GM12878 (cell line): ENCODE measurements at regions not wholly inside any gene's neighbourhood (a gene's known extent, or its start where the extent isn't known, plus 50 kb on each side); places are given as distances from the start of the nearest gene placed in this dataset.

Source experiments
- ATAC-seq: fragments of 200-7000 bp; cut with Tn5 transposase; 3 replicates; pipeline ENCODE4 v1.9.1; 2020; ENCODE audit warnings: mild to moderate bottlenecking, moderate library complexity
- BruUV-seq: library from RNA; stranded (reverse); fragments of 400-500 nt; replicated peaks from 2 replicates; lab custom pipeline; 2021; lab: Mats Ljungman, UMichigan
- CTCF ChIA-PET: fragments of 300-600 bp; sonication (Branson Sonifier 250); formaldehyde crosslinking; extraction: SDS; loops from one replicate; lab custom pipeline; 2021; ENCODE audit warnings: inconsistent platforms; lab: Yijun Ruan, JAX
- POLR2A ChIA-PET: fragments of 350-600 bp; formaldehyde crosslinking; extraction: SDS; loops from one replicate; lab custom pipeline; 2021; ENCODE audit warnings: inconsistent platforms; lab: Charles Lee
- RAD21 ChIA-PET: fragments of 300-600 bp; sonication (Branson Sonifier 250); formaldehyde crosslinking; loops from one replicate; lab custom pipeline; 2023; ENCODE audit warnings: antibody characterized with exemption; ENCODE audit not compliant: unreplicated experiment; lab: Charles Lee
- SMC1A ChIA-PET: fragments of 300-600 bp; sonication (Branson Sonifier 250); formaldehyde crosslinking; loops from one replicate; lab custom pipeline; 2023; ENCODE audit not compliant: unreplicated experiment, uncharacterized antibody; lab: Charles Lee
- DNase-seq: peaks from one replicate; pipeline ENCODE4 v3.0.0-alpha.2; 2011; ENCODE audit warnings: low read depth, low spot score
- FAIRE-seq: peaks from 3 replicates; lab custom pipeline; 2011; peaks lifted over from hg19 to GRCh38; lab: Jason Lieb, UNC
- H2AFZ ChIP-seq: 2 replicates; pipeline ENCODE4 v1.6.0; 2011; ENCODE audit warnings: low read depth, low read length, control low read depth; ENCODE audit not compliant: control insufficient read depth
- H3K27ac ChIP-seq: 2 replicates; pipeline ENCODE4 v1.5.1; 2011; ENCODE audit warnings: control low read depth; ENCODE audit not compliant: control insufficient read depth, insufficient read depth
- H3K27me3 ChIP-seq, 2 experiments: replicated peaks in 1 of 2; 2 replicates each; pipeline versions ENCODE4 v1.6.0 to v1.6.1; 2011; ENCODE audit warnings: low read length in 1 of 2; ENCODE audit not compliant: control insufficient read depth in 2 of 2, insufficient read depth in 2 of 2
- H3K36me3 ChIP-seq, 2 experiments: 2 replicates each; pipeline ENCODE4 v1.5.1; 2011; ENCODE audit warnings: low read length in 1 of 2; ENCODE audit not compliant: control insufficient read depth in 2 of 2, insufficient read depth in 2 of 2
- H3K4me1 ChIP-seq: 2 replicates; pipeline ENCODE4 v1.6.1; 2011; ENCODE audit warnings: mild to moderate bottlenecking, low read length, moderate library complexity, mixed read lengths; ENCODE audit not compliant: control insufficient read depth, insufficient read depth
- H3K4me2 ChIP-seq: 2 replicates; pipeline ENCODE4 v1.6.0; 2011; ENCODE audit warnings: control low read depth; ENCODE audit not compliant: control insufficient read depth, insufficient read depth
- H3K4me3 ChIP-seq: fragments of 200-600 bp; sonication (generic); 2 replicates; pipeline ENCODE4 v1.5.1; 2016
- H3K79me2 ChIP-seq: 2 replicates; pipeline ENCODE4 v1.6.0; 2011; ENCODE audit warnings: low read length; ENCODE audit not compliant: control insufficient read depth, insufficient read depth
- H3K9ac ChIP-seq: 2 replicates; pipeline ENCODE4 v1.8.0; 2011; ENCODE audit warnings: low read length, control low read depth, mixed read lengths; ENCODE audit not compliant: control insufficient read depth, insufficient read depth
- H3K9me3 ChIP-seq: replicated peaks from 3 replicates; pipeline ENCODE4 v1.5.1; 2011; ENCODE audit warnings: mild to moderate bottlenecking, low read length; ENCODE audit not compliant: control insufficient read depth, insufficient read depth
- H4K20me1 ChIP-seq: 2 replicates; pipeline ENCODE4 v1.6.0; 2011; ENCODE audit not compliant: control insufficient read depth, insufficient read depth
- EED ChIP-seq: sonication (generic); IDR thresholded peaks from 2 replicates; pipeline ENCODE4 v1.6.1; 2016; ENCODE audit warnings: antibody characterized with exemption, low read depth
- GATAD2B ChIP-seq: fragments of 450-650 bp; conservative IDR thresholded peaks from 2 replicates; pipeline ENCODE4 v1.6.1; 2017; ENCODE audit warnings: low read depth, mild to moderate bottlenecking, moderate library complexity
- IKZF1 ChIP-seq: fragments of 450-650 bp; conservative IDR thresholded peaks from 2 replicates; pipeline ENCODE4 v1.6.1; 2017; ENCODE audit warnings: antibody characterized with exemption, mild to moderate bottlenecking
- NR2F1 ChIP-seq: fragments of 450-650 bp; conservative IDR thresholded peaks from 2 replicates; pipeline ENCODE4 v1.6.1; 2017; ENCODE audit warnings: mild to moderate bottlenecking
- PAX8 ChIP-seq: fragments of 450-650 bp; IDR thresholded peaks from 2 replicates; pipeline ENCODE4 v1.6.1; 2017; ENCODE audit warnings: mild to moderate bottlenecking, moderate library complexity
- POLR2AphosphoS5 ChIP-seq: IDR thresholded peaks from 2 replicates; pipeline ENCODE4 v1.6.1; 2011; ENCODE audit warnings: mild to moderate bottlenecking, low read length, inconsistent platforms
- PRDM15 ChIP-seq: fragments of 450-650 bp; formaldehyde crosslinking; IDR thresholded peaks from 2 replicates; pipeline ENCODE4 v1.4.0; 2020; ENCODE audit warnings: mild to moderate bottlenecking, moderate library complexity
- RAD51 ChIP-seq: fragments of 450-650 bp; IDR thresholded peaks from 2 replicates; pipeline ENCODE4 v1.6.1; 2016; ENCODE audit warnings: moderate library complexity, mild to moderate bottlenecking, inconsistent platforms
- RCOR1 ChIP-seq: conservative IDR thresholded peaks from 2 replicates; pipeline ENCODE4 v1.6.1; 2012; ENCODE audit warnings: low read depth, low read length, improper control_type of control experiment
- RUNX3 ChIP-seq: IDR thresholded peaks from 2 replicates; pipeline ENCODE4 v1.6.1; 2012; ENCODE audit warnings: low read length, inconsistent platforms
- SIN3A ChIP-seq: IDR thresholded peaks from 2 replicates; pipeline ENCODE4 v1.6.1; 2012; ENCODE audit warnings: low read depth, low read length, improper control_type of control experiment
- SMC3 ChIP-seq: IDR thresholded peaks from 2 replicates; pipeline ENCODE4 v1.6.1; 2011; ENCODE audit warnings: low read length, improper control_type of control experiment, borderline replicate concordance
- SPI1 ChIP-seq: IDR thresholded peaks from 2 replicates; pipeline ENCODE4 v1.6.1; 2011; ENCODE audit warnings: low read depth, mild to moderate bottlenecking, low read length, moderate library complexity, borderline replicate concordance; ENCODE audit not compliant: insufficient read depth
- STAT3 ChIP-seq: IDR thresholded peaks from 2 replicates; pipeline ENCODE4 v1.6.1; 2011; ENCODE audit warnings: low read depth, low read length, improper control_type of control experiment
- SUZ12 ChIP-seq: fragments of 200-600 bp; sonication (generic); IDR thresholded peaks from one replicate; pipeline ENCODE4 v1.6.1; 2018; ENCODE audit warnings: antibody characterized with exemption, mild to moderate bottlenecking; ENCODE audit not compliant: unreplicated experiment
- WGBS: methylation state at CpG from one replicate; pipeline ENCODE4 v1.1.6; 2016; ENCODE audit warnings: low lambda C conversion rate; ENCODE audit not compliant: insufficient replicate concordance, insufficient coverage; ENCODE audit errors: missing lambda C conversion rate; 5-methylcytosine and 5-hydroxymethylcytosine counted together
- in situ Hi-C: fragments of 300-500 bp; cut with MboI; formaldehyde crosslinking; loops from 9 replicates; pipeline ENCODE4 v1.14.3; 2018; ENCODE audit warnings: mixed read lengths
- intact Hi-C: fragments of 100-400 bp; cut with micrococcal nuclease; formaldehyde crosslinking; loops from one replicate; pipeline ENCODE4 v1.14.2; 2022; ENCODE audit not compliant: unreplicated experiment
- TF ChIP-seq, protein P1 (sequence below): IDR thresholded peaks from 2 replicates; pipeline ENCODE4 v1.6.1; 2012; ENCODE audit warnings: low read length, inconsistent platforms
- TF ChIP-seq, protein P2 (sequence below): IDR thresholded peaks from 2 replicates; pipeline ENCODE4 v1.6.1; 2012; ENCODE audit warnings: low read depth, low read length, improper control_type of control experiment
- TF ChIP-seq, protein P3 (sequence below): fragments of 150-350 bp; IDR thresholded peaks from 2 replicates; pipeline ENCODE4 v1.6.1; 2016; ENCODE audit warnings: low read depth, low read length

- H3K4me2 ChIP-seq: no peak overlapping the region
- no peak for ATAC-seq
- SMC1A ChIA-PET: no interaction called here
- FAIRE-seq: no peak
- TF ChIP-seq, protein P1, sequence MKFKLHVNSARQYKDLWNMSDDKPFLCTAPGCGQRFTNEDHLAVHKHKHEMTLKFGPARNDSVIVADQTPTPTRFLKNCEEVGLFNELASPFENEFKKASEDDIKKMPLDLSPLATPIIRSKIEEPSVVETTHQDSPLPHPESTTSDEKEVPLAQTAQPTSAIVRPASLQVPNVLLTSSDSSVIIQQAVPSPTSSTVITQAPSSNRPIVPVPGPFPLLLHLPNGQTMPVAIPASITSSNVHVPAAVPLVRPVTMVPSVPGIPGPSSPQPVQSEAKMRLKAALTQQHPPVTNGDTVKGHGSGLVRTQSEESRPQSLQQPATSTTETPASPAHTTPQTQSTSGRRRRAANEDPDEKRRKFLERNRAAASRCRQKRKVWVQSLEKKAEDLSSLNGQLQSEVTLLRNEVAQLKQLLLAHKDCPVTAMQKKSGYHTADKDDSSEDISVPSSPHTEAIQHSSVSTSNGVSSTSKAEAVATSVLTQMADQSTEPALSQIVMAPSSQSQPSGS: no peak
- no peak for TF ChIP-seq RAD51
- TF ChIP-seq RCOR1: no peak
- TF ChIP-seq, protein P2, sequence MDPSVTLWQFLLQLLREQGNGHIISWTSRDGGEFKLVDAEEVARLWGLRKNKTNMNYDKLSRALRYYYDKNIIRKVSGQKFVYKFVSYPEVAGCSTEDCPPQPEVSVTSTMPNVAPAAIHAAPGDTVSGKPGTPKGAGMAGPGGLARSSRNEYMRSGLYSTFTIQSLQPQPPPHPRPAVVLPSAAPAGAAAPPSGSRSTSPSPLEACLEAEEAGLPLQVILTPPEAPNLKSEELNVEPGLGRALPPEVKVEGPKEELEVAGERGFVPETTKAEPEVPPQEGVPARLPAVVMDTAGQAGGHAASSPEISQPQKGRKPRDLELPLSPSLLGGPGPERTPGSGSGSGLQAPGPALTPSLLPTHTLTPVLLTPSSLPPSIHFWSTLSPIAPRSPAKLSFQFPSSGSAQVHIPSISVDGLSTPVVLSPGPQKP: no peak
- TF ChIP-seq SPI1: no peak
- TF ChIP-seq RUNX3: no peak
- TF ChIP-seq PRDM15: no peak
- TF ChIP-seq IKZF1: no peak
- no peak for TF ChIP-seq GATAD2B
- TF ChIP-seq, protein P3, sequence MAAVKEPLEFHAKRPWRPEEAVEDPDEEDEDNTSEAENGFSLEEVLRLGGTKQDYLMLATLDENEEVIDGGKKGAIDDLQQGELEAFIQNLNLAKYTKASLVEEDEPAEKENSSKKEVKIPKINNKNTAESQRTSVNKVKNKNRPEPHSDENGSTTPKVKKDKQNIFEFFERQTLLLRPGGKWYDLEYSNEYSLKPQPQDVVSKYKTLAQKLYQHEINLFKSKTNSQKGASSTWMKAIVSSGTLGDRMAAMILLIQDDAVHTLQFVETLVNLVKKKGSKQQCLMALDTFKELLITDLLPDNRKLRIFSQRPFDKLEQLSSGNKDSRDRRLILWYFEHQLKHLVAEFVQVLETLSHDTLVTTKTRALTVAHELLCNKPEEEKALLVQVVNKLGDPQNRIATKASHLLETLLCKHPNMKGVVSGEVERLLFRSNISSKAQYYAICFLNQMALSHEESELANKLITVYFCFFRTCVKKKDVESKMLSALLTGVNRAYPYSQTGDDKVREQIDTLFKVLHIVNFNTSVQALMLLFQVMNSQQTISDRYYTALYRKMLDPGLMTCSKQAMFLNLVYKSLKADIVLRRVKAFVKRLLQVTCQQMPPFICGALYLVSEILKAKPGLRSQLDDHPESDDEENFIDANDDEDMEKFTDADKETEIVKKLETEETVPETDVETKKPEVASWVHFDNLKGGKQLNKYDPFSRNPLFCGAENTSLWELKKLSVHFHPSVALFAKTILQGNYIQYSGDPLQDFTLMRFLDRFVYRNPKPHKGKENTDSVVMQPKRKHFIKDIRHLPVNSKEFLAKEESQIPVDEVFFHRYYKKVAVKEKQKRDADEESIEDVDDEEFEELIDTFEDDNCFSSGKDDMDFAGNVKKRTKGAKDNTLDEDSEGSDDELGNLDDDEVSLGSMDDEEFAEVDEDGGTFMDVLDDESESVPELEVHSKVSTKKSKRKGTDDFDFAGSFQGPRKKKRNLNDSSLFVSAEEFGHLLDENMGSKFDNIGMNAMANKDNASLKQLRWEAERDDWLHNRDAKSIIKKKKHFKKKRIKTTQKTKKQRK: no peak
- no peak for TF ChIP-seq NR2F1
- no peak for TF ChIP-seq SMC3
- TF ChIP-seq SUZ12: no peak
- TF ChIP-seq STAT3: no peak
- TF ChIP-seq POLR2AphosphoS5: no peak
- no peak for TF ChIP-seq PAX8
- TF ChIP-seq SIN3A: no peak
- no peak for TF ChIP-seq EED
- TF ChIP-seq, all 136 proteins: peak for 0
- H4K20me1 ChIP-seq: no peaks in the 10 kb centered on the region
- POLR2A ChIA-PET: no interaction called here
- RAD21 ChIA-PET: no interaction called here
- intact Hi-C loops (no loop called here), in situ Hi-C loops (no loop called here)
- H3K36me3 ChIP-seq: no peaks in the 10 kb centered on the region
- DNase-seq: no peak
- H3K9ac ChIP-seq: no peak overlapping the region
- no peaks in the 10 kb centered on the region for H3K79me2 ChIP-seq
- CTCF ChIA-PET: no interaction called here
- H2AFZ ChIP-seq: no peak overlapping the region
- H3K27ac ChIP-seq: no peak overlapping the region
- H3K4me1 ChIP-seq: no peaks in the 10 kb centered on the region
- H3K4me3 ChIP-seq: no peak overlapping the region
- no peaks in the 10 kb centered on the region for H3K27me3 ChIP-seq
- no TSS peak for BruUV-seq
- H3K9me3 ChIP-seq: no peaks in the 10 kb centered on the region
- 0% methylated on average over 1 of the region's 1 CpG for WGBS
Observed at GRCh38 chr19:29321116-29321515, 108.2 kb upstream of the UQCRFS1 start.
